AG09319 (cell line): ENCODE measurements at regions not wholly inside any gene's neighbourhood (a gene's known extent, or its start where the extent isn't known, plus 50 kb on each side); places are given as distances from the start of the nearest gene placed in this dataset.

Experiments used
- DNase-seq: peaks from one replicate; pipeline ENCODE4 v3.0.0-alpha.2; 2010; ENCODE audit warnings: low read depth; ENCODE audit errors: extremely low read depth
- CTCF ChIP-seq: IDR thresholded peaks from 2 replicates; pipeline ENCODE4 v1.5.1; 2011; ENCODE audit warnings: low read depth, mild to moderate bottlenecking, inconsistent platforms, low read length, moderate library complexity

DNA sequence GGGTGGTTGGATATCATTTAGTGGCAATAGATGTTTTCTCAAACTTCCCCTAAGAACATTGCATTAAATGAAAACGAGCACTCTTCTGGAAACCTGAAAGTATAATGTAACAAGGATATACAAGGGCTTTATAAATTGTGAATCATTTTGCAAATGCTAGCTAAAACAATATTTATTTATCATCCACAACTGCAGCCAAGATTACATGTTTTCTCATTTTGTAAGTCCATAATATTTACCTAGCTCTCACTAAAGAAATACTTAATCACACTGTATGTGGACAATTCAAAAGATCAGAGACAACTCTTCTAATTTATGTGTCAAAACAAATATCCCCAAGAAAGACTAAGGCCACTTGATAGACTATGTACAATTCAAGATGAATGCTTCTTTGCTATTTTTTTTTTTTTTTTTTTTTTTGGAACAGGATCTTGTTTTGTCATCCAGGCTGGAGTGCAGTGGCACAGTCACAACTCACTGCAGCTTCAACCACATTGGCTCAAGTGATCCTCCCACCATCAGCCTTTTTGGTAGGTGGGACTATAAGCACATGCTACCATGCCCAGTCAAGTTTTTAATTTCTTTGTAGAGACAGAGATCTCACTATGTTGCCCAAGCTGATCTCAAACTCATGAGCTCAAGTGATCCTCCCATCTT, 427.7 kb upstream of the THBS1 start:
- no peak for TF ChIP-seq CTCF
- no peak for DNase-seq

- TF ChIP-seq CTCF, result no peak
- no peak for DNase-seq
Observed at GRCh38 chr15:39153716-39154115, 427.2 kb upstream of the THBS1 start.

- no peak for DNase-seq
- peak; percentile 5 for TF ChIP-seq CTCF
Observed at GRCh38 chr15:39154227-39154638, 426.6 kb upstream of the THBS1 start.

DNA sequence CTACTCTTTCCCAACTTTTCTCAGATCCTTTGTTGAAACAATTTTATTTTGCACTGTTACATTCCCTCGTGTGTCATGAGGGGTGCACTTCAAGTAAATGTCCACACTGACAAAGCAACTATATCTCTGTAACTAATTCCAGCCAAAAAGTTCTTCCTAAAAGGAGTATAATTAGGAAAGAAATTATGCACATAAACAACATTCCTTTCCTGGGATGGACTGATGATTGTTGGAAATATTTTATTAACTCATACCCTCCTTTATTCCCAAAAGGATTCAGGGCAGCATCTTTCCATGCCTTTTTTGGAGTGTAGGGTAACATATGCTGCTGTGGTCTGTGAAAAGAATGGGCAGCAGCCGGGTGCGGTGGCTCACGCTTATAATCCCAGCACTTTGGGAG, 426.1 kb upstream of the THBS1 start:
- no peak for TF ChIP-seq CTCF
- DNase-seq, result no peak

GRCh38 chr15:39156166-39156565, 424.7 kb upstream of the THBS1 start:
- no peak for TF ChIP-seq CTCF
- no peak for DNase-seq

- no peak for DNase-seq
- no peak for TF ChIP-seq CTCF
Observed at GRCh38 chr15:39156646-39157250, 424.1 kb upstream of the THBS1 start.

- DNase-seq, result no peak
- TF ChIP-seq CTCF, result no peak
Observed at GRCh38 chr15:39157882-39158281, 423.0 kb upstream of the THBS1 start.
